ENCODE measurements at regions not wholly inside any gene's neighbourhood (a gene's known extent, or its start where the extent isn't known, plus 50 kb on each side); places are given as distances from the start of the nearest gene placed in this dataset.

- Histone ChIP-seq H3K4me1 (ENCODE audit: low read length) (no peaks in the 10 kb centered on the region), H3K27ac (ENCODE audit: low read length) (no peak overlapping the region), H3K9ac (ENCODE audit: low read length) (no peak overlapping the region), H3K79me2 (ENCODE audit: low read length) (no peaks in the 10 kb centered on the region), H3K36me3 (replicated peaks; ENCODE audit: low read depth, low read length) (no peaks in the 10 kb centered on the region), H3K9me3 (ENCODE audit: insufficient read depth, low read length) (no peaks in the 10 kb centered on the region), H3K4me3 (ENCODE audit: low read length) (no peak overlapping the region), H4K20me1 (ENCODE audit: insufficient read depth, low read length) (no peaks in the 10 kb centered on the region), H3K27me3 (ENCODE audit: low read depth, low read length) (no peaks in the 10 kb centered on the region), H2AFZ (ENCODE audit: low read depth, low read length) (no peak overlapping the region), H3K4me2 (ENCODE audit: low read length) (no peak overlapping the region)
- TF ChIP-seq EZH2phosphoT487 (IDR thresholded peaks at IDR 0.05; ENCODE audit: low read depth), result no peak
These were observed 633.1 kb downstream of the BCL11A start for GRCh38 chr2:59920307-59920706.

- Histone ChIP-seq H3K9me3 (ENCODE audit: insufficient read depth, low read length) (no peaks in the 10 kb centered on the region), H3K9ac (ENCODE audit: low read length) (no peak overlapping the region), H3K4me3 (ENCODE audit: low read length) (no peak overlapping the region), H3K4me2 (ENCODE audit: low read length) (no peak overlapping the region), H3K4me1 (ENCODE audit: low read length) (peaks cover 3% of the 10 kb centered on the region), H3K36me3 (replicated peaks; ENCODE audit: low read depth, low read length) (no peaks in the 10 kb centered on the region), H3K27ac (ENCODE audit: low read length) (no peak overlapping the region), H3K79me2 (ENCODE audit: low read length) (no peaks in the 10 kb centered on the region), H3K27me3 (ENCODE audit: low read depth, low read length) (no peaks in the 10 kb centered on the region), H2AFZ (ENCODE audit: low read depth, low read length) (no peak overlapping the region), H4K20me1 (ENCODE audit: insufficient read depth, low read length) (no peaks in the 10 kb centered on the region)
- no peak for TF ChIP-seq CTCF (IDR thresholded peaks at IDR 0.05; ENCODE audit: low read depth, low read length)
- no peak for TF ChIP-seq EZH2phosphoT487 (IDR thresholded peaks at IDR 0.05; ENCODE audit: low read depth)
These were observed 633.9 kb downstream of the BCL11A start for GRCh38 chr2:59919579-59919978.

- H3K27ac ChIP-seq (ENCODE audit: low read length), result peak overlapping the region; percentile 97
- H3K36me3 ChIP-seq (replicated peaks; ENCODE audit: low read depth, low read length), result no peaks in the 10 kb centered on the region
- TF ChIP-seq CTCF (IDR thresholded peaks at IDR 0.05; ENCODE audit: low read depth, low read length) (no peak), EZH2phosphoT487 (IDR thresholded peaks at IDR 0.05; ENCODE audit: low read depth) (no peak)
These were observed 641.4 kb downstream of the BCL11A start for GRCh38 chr2:59912042-59912441.

DNA sequence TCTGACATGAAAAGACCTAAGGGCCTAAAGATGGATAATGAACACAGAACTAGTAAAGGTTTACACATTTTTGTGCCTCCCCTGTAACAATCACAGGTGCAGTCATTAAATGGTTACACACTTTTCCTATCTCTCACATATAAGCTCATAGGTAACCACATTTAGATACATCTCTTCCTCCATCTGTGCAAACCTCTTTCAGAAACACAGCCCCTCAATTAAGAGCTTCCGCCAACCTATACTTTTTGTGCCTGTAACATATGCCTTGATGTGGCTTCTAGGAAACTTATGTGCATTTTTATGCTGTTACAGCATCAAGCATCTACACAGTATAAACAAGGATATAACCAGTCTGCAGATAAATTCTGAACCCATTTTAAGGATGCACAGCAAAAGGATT lies 643.3 kb downstream of the BCL11A start:
- Histone ChIP-seq H3K27me3 (ENCODE audit: low read depth, low read length) (no peaks in the 10 kb centered on the region), H3K9me3 (ENCODE audit: insufficient read depth, low read length) (no peaks in the 10 kb centered on the region), H3K36me3 (replicated peaks; ENCODE audit: low read depth, low read length) (no peaks in the 10 kb centered on the region), H3K9ac (ENCODE audit: low read length) (peak overlapping the region; percentile 61), H3K4me1 (ENCODE audit: low read length) (peaks cover 94% of the 10 kb centered on the region), H3K27ac (ENCODE audit: low read length) (peak overlapping the region; percentile 97), H3K79me2 (ENCODE audit: low read length) (no peaks in the 10 kb centered on the region), H2AFZ (ENCODE audit: low read depth, low read length) (peak overlapping the region; percentile 23; the same call in 1 of the 2 replicates), H4K20me1 (ENCODE audit: insufficient read depth, low read length) (no peaks in the 10 kb centered on the region), H3K4me3 (ENCODE audit: low read length) (peak overlapping the region; percentile 13), H3K4me2 (ENCODE audit: low read length) (peak overlapping the region; percentile 60)
- TF ChIP-seq CTCF (IDR thresholded peaks at IDR 0.05; ENCODE audit: low read depth, low read length) (no peak), EZH2phosphoT487 (IDR thresholded peaks at IDR 0.05; ENCODE audit: low read depth) (no peak)

More at GRCh38 chr2:59912042-59912441, 641.4 kb downstream of the BCL11A start:
- Histone ChIP-seq H3K4me2 (ENCODE audit: low read length) (no peak overlapping the region), H2AFZ (ENCODE audit: low read depth, low read length) (no peak overlapping the region), H3K4me3 (ENCODE audit: low read length) (no peak overlapping the region), H3K79me2 (ENCODE audit: low read length) (no peaks in the 10 kb centered on the region), H3K9ac (ENCODE audit: low read length) (no peak overlapping the region), H3K9me3 (ENCODE audit: insufficient read depth, low read length) (no peaks in the 10 kb centered on the region), H3K27me3 (ENCODE audit: low read depth, low read length) (no peaks in the 10 kb centered on the region), H3K4me1 (ENCODE audit: low read length) (peaks cover 77% of the 10 kb centered on the region), H4K20me1 (ENCODE audit: insufficient read depth, low read length) (no peaks in the 10 kb centered on the region)

Measured in OCI-LY3 (cell line).